Smooth muscle cell (in vitro differentiated cells): ENCODE measurements at regions not wholly inside any gene's neighbourhood (a gene's known extent, or its start where the extent isn't known, plus 50 kb on each side); places are given as distances from the start of the nearest gene placed in this dataset.

ENCODE experiments used
- DNase-seq: peaks from one replicate; lab custom pipeline; 2025; ENCODE audit not compliant: unreplicated experiment; lab: John Stamatoyannopoulos, UW
- H2AFZ ChIP-seq: fragments of 200-600 bp; sonication (generic); 2 replicates; pipeline ENCODE4 v1.6.0; 2016; ENCODE audit warnings: antibody characterized with exemption, low read depth, mild to moderate bottlenecking
- H3F3A ChIP-seq: fragments of 200-600 bp; sonication (generic); 2 replicates; pipeline ENCODE4 v1.6.0; 2017; ENCODE audit warnings: antibody characterized with exemption, low read depth
- H3K27ac ChIP-seq: fragments of 200-600 bp; sonication (generic); 2 replicates; pipeline ENCODE4 v1.5.1; 2016; ENCODE audit warnings: low read depth, mild to moderate bottlenecking
- H3K27me3 ChIP-seq: fragments of 200-600 bp; sonication (generic); 2 replicates; pipeline ENCODE4 v1.6.1; 2016; ENCODE audit warnings: low read depth, mild to moderate bottlenecking
- H3K36me3 ChIP-seq: fragments of 200-600 bp; sonication (generic); 2 replicates; pipeline ENCODE4 v1.5.1; 2016; ENCODE audit warnings: low read depth
- H3K4me1 ChIP-seq: fragments of 200-600 bp; sonication (generic); 2 replicates; pipeline ENCODE4 v1.5.1; 2016; ENCODE audit warnings: low read depth
- H3K4me2 ChIP-seq: fragments of 200-600 bp; sonication (generic); 2 replicates; pipeline ENCODE4 v1.6.0; 2016; ENCODE audit warnings: mild to moderate bottlenecking
- H3K4me3 ChIP-seq: fragments of 200-600 bp; sonication (generic); 2 replicates; pipeline ENCODE4 v1.5.1; 2016; ENCODE audit warnings: mild to moderate bottlenecking
- H3K79me2 ChIP-seq: fragments of 200-600 bp; sonication (generic); 2 replicates; pipeline ENCODE4 v1.6.0; 2016; ENCODE audit warnings: low read depth, mild to moderate bottlenecking
- H3K9ac ChIP-seq: fragments of 200-600 bp; sonication (generic); 2 replicates; pipeline ENCODE4 v1.6.0; 2016; ENCODE audit warnings: low read depth
- H3K9me3 ChIP-seq: fragments of 200-600 bp; sonication (generic); replicated peaks from 2 replicates; pipeline ENCODE4 v1.5.1; 2016; ENCODE audit warnings: low read depth
- H4K20me1 ChIP-seq: fragments of 200-600 bp; sonication (generic); 2 replicates; pipeline ENCODE4 v1.6.0; 2016; ENCODE audit warnings: low read depth
- WGBS: methylation state at CpG from one replicate; pipeline ENCODE4 v1.1.7; 2016; ENCODE audit warnings: low lambda C conversion rate; 5-methylcytosine and 5-hydroxymethylcytosine counted together
- TF ChIP-seq, protein P1 (sequence below): fragments of 200-600 bp; sonication (generic); IDR thresholded peaks from 2 replicates; pipeline ENCODE4 v1.5.1; 2017; ENCODE audit warnings: borderline replicate concordance, mild to moderate bottlenecking, antibody characterized with exemption; ENCODE audit not compliant: insufficient read depth, poor library complexity, severe bottlenecking

DNA sequence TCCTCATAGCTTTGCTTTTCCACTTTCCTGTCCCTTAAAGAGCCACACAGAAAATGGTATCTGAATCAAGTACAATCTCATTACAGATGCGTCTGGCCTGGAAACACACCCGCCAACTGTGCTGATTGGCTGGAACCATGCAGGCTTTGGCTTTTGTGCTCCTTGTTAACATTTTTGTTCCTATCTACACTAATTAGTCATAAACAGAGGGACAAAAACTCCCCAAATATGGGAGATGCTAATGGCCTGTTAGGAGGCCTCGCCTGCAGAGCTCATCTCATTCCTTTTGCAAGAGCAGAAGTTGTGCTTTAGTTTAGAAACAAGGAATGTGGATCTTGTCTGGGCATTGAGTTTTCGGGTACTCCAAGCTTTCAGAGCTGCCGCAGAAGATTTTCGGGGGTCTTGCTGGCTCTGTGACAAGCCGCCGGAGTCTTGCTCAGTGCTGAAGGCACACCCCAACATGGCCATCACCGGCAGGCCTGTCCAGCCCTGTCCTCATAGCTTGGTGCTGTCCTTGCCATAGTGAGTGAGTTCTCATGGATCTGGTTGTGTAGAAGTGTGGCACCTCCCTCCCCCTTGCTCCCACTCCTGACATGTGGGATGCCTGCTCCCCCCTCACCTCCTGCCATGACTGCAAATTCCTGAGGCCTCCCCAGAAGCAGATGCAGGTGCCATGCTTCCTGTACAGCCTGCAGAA, 69.8 kb downstream of the METRNL start:
- H2AFZ ChIP-seq, result no peak overlapping the region
- TF ChIP-seq, protein P1, sequence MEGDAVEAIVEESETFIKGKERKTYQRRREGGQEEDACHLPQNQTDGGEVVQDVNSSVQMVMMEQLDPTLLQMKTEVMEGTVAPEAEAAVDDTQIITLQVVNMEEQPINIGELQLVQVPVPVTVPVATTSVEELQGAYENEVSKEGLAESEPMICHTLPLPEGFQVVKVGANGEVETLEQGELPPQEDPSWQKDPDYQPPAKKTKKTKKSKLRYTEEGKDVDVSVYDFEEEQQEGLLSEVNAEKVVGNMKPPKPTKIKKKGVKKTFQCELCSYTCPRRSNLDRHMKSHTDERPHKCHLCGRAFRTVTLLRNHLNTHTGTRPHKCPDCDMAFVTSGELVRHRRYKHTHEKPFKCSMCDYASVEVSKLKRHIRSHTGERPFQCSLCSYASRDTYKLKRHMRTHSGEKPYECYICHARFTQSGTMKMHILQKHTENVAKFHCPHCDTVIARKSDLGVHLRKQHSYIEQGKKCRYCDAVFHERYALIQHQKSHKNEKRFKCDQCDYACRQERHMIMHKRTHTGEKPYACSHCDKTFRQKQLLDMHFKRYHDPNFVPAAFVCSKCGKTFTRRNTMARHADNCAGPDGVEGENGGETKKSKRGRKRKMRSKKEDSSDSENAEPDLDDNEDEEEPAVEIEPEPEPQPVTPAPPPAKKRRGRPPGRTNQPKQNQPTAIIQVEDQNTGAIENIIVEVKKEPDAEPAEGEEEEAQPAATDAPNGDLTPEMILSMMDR, result no peak
- H3K79me2 ChIP-seq, result no peaks in the 10 kb centered on the region
- H3K4me3 ChIP-seq, result no peak overlapping the region
- no peaks in the 10 kb centered on the region for H3K36me3 ChIP-seq
- H3K9ac ChIP-seq, result no peak overlapping the region
- no peak for DNase-seq
- no peaks in the 10 kb centered on the region for H3F3A ChIP-seq
- H4K20me1 ChIP-seq, result no peaks in the 10 kb centered on the region
- no peak overlapping the region for H3K4me2 ChIP-seq
- WGBS, result 82% methylated on average over 9 of the region's 9 CpGs
- H3K4me1 ChIP-seq, result peaks cover 5% of the 10 kb centered on the region
- no peaks in the 10 kb centered on the region for H3K9me3 ChIP-seq
- H3K27ac ChIP-seq, result no peak overlapping the region
- H3K27me3 ChIP-seq, result no peaks in the 10 kb centered on the region

DNA sequence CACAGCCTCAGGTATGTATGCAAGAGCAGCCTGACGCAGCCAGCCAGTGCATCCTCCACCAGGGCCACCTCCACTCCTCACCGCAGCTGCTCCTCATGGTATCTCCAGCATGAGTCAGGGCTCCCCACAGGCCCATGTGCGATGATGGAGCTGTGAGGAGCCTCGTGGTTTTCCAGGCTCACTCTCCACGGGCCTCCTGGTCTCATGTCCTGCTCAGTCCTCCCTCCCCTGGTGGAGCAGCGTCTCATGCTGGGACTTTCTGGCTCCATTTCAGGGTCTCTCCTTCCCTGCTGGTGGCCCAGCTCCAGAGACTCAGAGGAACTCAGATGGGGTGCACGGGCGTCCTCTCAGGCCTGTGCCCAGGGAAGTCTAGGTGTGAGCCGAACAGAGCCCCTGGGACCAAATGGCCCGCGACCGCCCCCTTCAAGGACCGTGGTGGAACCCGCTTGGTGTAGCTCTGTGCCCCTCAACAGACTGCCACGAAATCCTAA, 70.4 kb downstream of the METRNL start:
- Histone ChIP-seq H3F3A (no peaks in the 10 kb centered on the region), H2AFZ (no peak overlapping the region), H4K20me1 (no peaks in the 10 kb centered on the region), H3K27ac (peak overlapping the region; percentile 78), H3K9ac (peak overlapping the region; percentile 47), H3K36me3 (no peaks in the 10 kb centered on the region), H3K4me3 (no peak overlapping the region), H3K4me1 (peaks cover 3% of the 10 kb centered on the region), H3K4me2 (no peak overlapping the region), H3K27me3 (no peaks in the 10 kb centered on the region), H3K9me3 (no peaks in the 10 kb centered on the region), H3K79me2 (no peaks in the 10 kb centered on the region)
- no peak for DNase-seq
- TF ChIP-seq, protein P1, result no peak
- 72% methylated on average over 15 of the region's 15 CpGs for WGBS

DNA sequence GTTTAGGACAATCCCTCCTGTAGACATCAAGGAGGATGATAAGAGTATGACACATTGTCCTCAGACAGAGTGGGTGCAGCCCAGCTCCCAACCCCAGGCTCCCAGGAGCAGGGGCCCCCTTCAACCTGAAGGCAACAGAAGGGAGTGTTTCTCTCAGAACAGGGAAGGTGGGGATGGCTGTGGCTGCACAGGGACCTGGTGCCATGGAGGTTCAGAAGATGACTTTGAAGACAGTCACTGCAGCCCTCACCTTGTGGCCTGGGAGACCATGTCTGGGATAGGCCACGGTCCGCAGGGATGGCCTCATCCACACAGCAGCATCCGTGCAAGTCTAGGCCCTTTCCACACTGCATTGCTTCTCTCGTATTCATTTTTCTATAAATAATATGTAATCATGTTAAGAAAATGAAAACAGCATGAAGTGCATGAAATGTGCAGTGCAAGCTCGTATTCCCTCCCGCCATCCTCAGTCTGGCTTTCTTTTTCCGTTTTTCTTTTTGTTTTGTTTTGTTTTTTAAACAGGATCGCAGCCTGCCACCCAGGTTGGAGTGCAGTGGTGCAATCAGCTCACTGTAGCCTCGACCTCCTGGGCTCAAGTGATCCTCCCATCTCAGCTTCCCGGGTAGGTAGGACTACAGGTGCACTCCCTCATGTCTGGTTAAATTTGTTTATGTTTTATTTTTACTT, 71.1 kb downstream of the METRNL start:
- TF ChIP-seq, protein P1, result no peak
- Histone ChIP-seq H3K9ac (peak overlapping the region; percentile 47), H3K27me3 (no peaks in the 10 kb centered on the region), H2AFZ (no peak overlapping the region), H3F3A (no peaks in the 10 kb centered on the region), H3K4me2 (no peak overlapping the region), H3K9me3 (no peaks in the 10 kb centered on the region), H3K27ac (peak overlapping the region; percentile 78), H3K4me3 (no peak overlapping the region), H3K79me2 (no peaks in the 10 kb centered on the region), H4K20me1 (no peaks in the 10 kb centered on the region), H3K4me1 (no peaks in the 10 kb centered on the region), H3K36me3 (no peaks in the 10 kb centered on the region)
- no peak for DNase-seq
- WGBS, result 89% methylated on average over 10 of the region's 10 CpGs
